Adrenal gland (tissue), 9 donors: ENCODE measurements at regions not wholly inside any gene's neighbourhood (a gene's known extent, or its start where the extent isn't known, plus 50 kb on each side); places are given as distances from the start of the nearest gene placed in this dataset.

Experiments
- DNase-seq, 7 donors: peaks; one replicate each; pipeline ENCODE4 v3.0.0-alpha.2; 2019 to 2020
- H3K27ac ChIP-seq, 5 donors: fragments of 200-600 bp; sonication (generic) in 4 of 5; 1 replicate in 3 of 5; 2 replicates in 2 of 5; pipeline versions ENCODE4 v1.5.1 to v1.8.0; 2016 to 2020; ENCODE audit warnings: mild to moderate bottlenecking in 1 of 5
- H3K27me3 ChIP-seq: fragments of 200-600 bp; 2 replicates; pipeline ENCODE4 v1.8.0; 2021
- H3K36me3 ChIP-seq, 2 donors: fragments of 200-600 bp; replicated peaks in 1 of 2; 1 replicate in 1 of 2; 2 replicates in 1 of 2; pipeline versions ENCODE4 v1.5.1 to v1.8.0; 2018 to 2022
- H3K4me1 ChIP-seq, 2 donors: fragments of 200-600 bp; replicated peaks in 1 of 2; 1 replicate in 1 of 2; 2 replicates in 1 of 2; pipeline versions ENCODE4 v1.5.1 to v1.8.0; 2018 to 2021
- H3K4me3 ChIP-seq, 4 donors: fragments of 200-600 bp; sonication (generic) in 3 of 4; one replicate each; pipeline ENCODE4 v1.5.1; 2016 to 2018
- H3K9me3 ChIP-seq, 3 donors: fragments of 200-600 bp; sonication (generic) in 1 of 3; replicated peaks in 1 of 3; 1 replicate in 2 of 3; 2 replicates in 1 of 3; pipeline versions ENCODE4 v1.5.1 to v1.8.0; 2016 to 2021
- POLR2A ChIP-seq, 2 donors: fragments of 450-650 bp; IDR thresholded peaks; one replicate each; pipeline ENCODE4 v1.6.1; 2017; ENCODE audit warnings: antibody characterized with exemption in 2 of 2, mild to moderate bottlenecking in 2 of 2, moderate library complexity in 1 of 2
- WGBS, 4 donors: extraction: QIAGEN DNeasy Blood & Tissue Kit in 2 of 4; methylation state at CpG; one replicate each; pipeline versions ENCODE4 v1.1.5 to v1.1.7; 2013 to 2017; 5-methylcytosine and 5-hydroxymethylcytosine counted together
- intact Hi-C, 2 donors: fragments of 100-400 bp; cut with DNase I; formaldehyde crosslinking; loops; one replicate each; pipeline versions ENCODE4 v1.14.1 to v1.15.0; 2022 to 2023
- TF ChIP-seq, protein P1 (sequence below), 6 experiments: fragments of 450-650 bp in 4 of 6; fragments of 200-600 bp in 2 of 6; sonication (generic) in 1 of 6; IDR thresholded peaks; 1 replicate in 5 of 6; 2 replicates in 1 of 6; pipeline versions ENCODE4 v1.5.1 to v1.8.0; 2016 to 2021; ENCODE audit warnings: antibody characterized with exemption in 6 of 6, mild to moderate bottlenecking in 2 of 6, moderate library complexity in 1 of 6
- donor health status: healthy with polysubstance abuse.
- donor health status: Bipolar disorder and iron deficiency.
- donor health status: DM: yes; HTN: yes; CAD: no.
- donor health status: DM: no; HTN: no; CAD: no.
- donor health status: DM: no; HTN: no; CAD: no.

- Histone ChIP-seq H3K9me3 (no peaks in the 10 kb centered on the region), H3K27me3 (no peaks in the 10 kb centered on the region)
- TF ChIP-seq, protein P1, sequence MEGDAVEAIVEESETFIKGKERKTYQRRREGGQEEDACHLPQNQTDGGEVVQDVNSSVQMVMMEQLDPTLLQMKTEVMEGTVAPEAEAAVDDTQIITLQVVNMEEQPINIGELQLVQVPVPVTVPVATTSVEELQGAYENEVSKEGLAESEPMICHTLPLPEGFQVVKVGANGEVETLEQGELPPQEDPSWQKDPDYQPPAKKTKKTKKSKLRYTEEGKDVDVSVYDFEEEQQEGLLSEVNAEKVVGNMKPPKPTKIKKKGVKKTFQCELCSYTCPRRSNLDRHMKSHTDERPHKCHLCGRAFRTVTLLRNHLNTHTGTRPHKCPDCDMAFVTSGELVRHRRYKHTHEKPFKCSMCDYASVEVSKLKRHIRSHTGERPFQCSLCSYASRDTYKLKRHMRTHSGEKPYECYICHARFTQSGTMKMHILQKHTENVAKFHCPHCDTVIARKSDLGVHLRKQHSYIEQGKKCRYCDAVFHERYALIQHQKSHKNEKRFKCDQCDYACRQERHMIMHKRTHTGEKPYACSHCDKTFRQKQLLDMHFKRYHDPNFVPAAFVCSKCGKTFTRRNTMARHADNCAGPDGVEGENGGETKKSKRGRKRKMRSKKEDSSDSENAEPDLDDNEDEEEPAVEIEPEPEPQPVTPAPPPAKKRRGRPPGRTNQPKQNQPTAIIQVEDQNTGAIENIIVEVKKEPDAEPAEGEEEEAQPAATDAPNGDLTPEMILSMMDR (IDR thresholded peaks at IDR 0.05): no peak
- TF ChIP-seq POLR2A (IDR thresholded peaks at IDR 0.05): no peak
These were observed 221.7 kb downstream of the PDCD6IP start for GRCh38 chr3:34020170-34020569.

GRCh38 chr3:34020726-34021680 lies 222.6 kb downstream of the PDCD6IP start:
- H3K9me3 ChIP-seq: no peaks in the 10 kb centered on the region
- WGBS, 4 donors: 64 to 70% (median 67%) methylated on average over 8 of the region's 8 CpGs
- intact Hi-C loops: no loop called here
- TF ChIP-seq, protein P1 (IDR thresholded peaks at IDR 0.05): no peak
- no peak for TF ChIP-seq POLR2A (IDR thresholded peaks at IDR 0.05)
- no peaks in the 10 kb centered on the region for H3K36me3 ChIP-seq
- no peaks in the 10 kb centered on the region for H3K4me1 ChIP-seq
- no peak overlapping the region for H3K4me3 ChIP-seq
- H3K27ac ChIP-seq: no peak overlapping the region
- DNase-seq: no peak
- H3K27me3 ChIP-seq: no peaks in the 10 kb centered on the region

More at GRCh38 chr3:34020170-34020569, 221.7 kb downstream of the PDCD6IP start:
- no peak overlapping the region for H3K4me3 ChIP-seq
- H3K36me3 ChIP-seq: no peaks in the 10 kb centered on the region
- DNase-seq: no peak
- intact Hi-C loops: no loop called here
- H3K4me1 ChIP-seq: no peaks in the 10 kb centered on the region
- H3K27ac ChIP-seq: no peak overlapping the region

DNA sequence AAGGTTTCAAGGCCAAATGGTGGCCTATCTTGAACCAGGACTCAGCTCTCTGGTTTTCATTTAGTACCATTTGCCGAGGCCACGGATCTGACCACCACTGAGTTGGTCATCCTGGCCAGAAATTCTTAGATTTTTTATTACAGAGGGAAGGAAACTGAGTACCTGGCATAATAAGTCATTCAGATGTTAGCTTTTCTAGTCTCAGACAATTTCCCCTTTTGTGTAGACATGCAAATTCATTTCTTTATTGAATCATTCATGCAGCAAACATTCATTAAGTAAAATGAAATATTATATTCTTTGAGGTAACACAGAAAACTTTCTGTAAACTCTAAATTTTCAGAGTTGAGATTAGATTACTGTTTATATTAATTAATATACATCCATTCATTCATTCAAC lies 223.7 kb downstream of the PDCD6IP start:
- no peak for DNase-seq

DNA sequence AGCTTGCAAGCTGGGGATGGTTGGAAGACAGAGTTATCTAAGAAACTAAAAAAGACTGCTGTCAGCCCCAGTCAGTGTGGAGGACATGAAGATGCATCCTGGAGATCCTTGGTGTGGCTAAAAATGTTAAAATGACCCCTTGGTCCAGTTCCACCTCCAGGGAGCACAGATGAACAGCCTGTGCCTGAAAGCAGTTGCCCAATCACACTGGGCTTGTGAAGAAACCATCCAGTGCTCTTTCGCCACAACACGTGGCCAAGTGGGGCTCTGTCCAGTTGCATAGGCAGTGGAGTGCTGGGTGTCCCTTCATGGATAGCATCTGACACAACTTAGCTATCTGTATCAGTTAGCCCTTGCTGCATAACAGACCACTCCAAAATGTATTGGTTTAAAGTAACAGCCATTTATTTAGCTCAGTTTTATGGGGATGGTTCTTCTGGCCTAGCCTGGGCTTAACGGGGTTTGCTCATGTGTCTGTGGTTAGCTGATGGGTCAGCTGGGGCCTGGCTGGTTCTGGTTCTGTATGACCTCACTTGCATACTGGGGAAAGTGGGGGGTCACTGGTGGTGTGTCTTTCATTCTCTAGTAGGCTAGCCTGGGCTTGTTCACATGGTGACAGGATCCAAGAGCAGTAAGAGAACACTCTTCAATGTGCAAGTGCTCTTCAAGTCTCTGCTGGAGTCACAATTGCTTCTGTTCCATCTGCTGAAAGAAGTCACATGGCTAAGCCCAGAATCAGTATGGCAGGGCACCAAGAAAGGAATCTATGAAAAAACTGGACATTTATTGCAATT lies 226.2 kb downstream of the PDCD6IP start:
- intact Hi-C loops: no loop called here
- no peaks in the 10 kb centered on the region for H3K9me3 ChIP-seq
- TF ChIP-seq, protein P1 (IDR thresholded peaks at IDR 0.05): no peak
- no peak for TF ChIP-seq POLR2A (IDR thresholded peaks at IDR 0.05)
- no peak overlapping the region for H3K27ac ChIP-seq
- no peak for DNase-seq
- H3K4me1 ChIP-seq: no peaks in the 10 kb centered on the region
- no peaks in the 10 kb centered on the region for H3K36me3 ChIP-seq
- WGBS, 4 donors: 79 to 100% (median 86%) methylated on average over 3 of the region's 3 CpGs
- H3K4me3 ChIP-seq: no peak overlapping the region
- H3K27me3 ChIP-seq: no peaks in the 10 kb centered on the region

More for the DNA sequence above, 223.7 kb downstream of the PDCD6IP start:
- Histone ChIP-seq H3K9me3 (no peaks in the 10 kb centered on the region), H3K4me3 (no peak overlapping the region), H3K27ac (no peak overlapping the region), H3K27me3 (no peaks in the 10 kb centered on the region), H3K36me3 (no peaks in the 10 kb centered on the region), H3K4me1 (no peaks in the 10 kb centered on the region)
- no peak for TF ChIP-seq POLR2A (IDR thresholded peaks at IDR 0.05)
- TF ChIP-seq, protein P1 (IDR thresholded peaks at IDR 0.05): no peak
- intact Hi-C loops: no loop called here
- WGBS, 4 donors: 70 to 89% (median 83%) methylated on average over 2 of the region's 2 CpGs
